C4-2B (cell line): ENCODE measurements at regions not wholly inside any gene's neighbourhood (a gene's known extent, or its start where the extent isn't known, plus 50 kb on each side); places are given as distances from the start of the nearest gene placed in this dataset.

ENCODE experiments used
- ZFX ChIP-seq: fragments of 450-650 bp; IDR thresholded peaks from 2 replicates; pipeline ENCODE4 v1.6.1; 2017
- TF ChIP-seq, protein P1 (sequence below): fragments of 450-650 bp; conservative IDR thresholded peaks from 2 replicates; pipeline ENCODE4 v1.5.1; 2017; ENCODE audit warnings: mild to moderate bottlenecking

- TF ChIP-seq, protein P1, sequence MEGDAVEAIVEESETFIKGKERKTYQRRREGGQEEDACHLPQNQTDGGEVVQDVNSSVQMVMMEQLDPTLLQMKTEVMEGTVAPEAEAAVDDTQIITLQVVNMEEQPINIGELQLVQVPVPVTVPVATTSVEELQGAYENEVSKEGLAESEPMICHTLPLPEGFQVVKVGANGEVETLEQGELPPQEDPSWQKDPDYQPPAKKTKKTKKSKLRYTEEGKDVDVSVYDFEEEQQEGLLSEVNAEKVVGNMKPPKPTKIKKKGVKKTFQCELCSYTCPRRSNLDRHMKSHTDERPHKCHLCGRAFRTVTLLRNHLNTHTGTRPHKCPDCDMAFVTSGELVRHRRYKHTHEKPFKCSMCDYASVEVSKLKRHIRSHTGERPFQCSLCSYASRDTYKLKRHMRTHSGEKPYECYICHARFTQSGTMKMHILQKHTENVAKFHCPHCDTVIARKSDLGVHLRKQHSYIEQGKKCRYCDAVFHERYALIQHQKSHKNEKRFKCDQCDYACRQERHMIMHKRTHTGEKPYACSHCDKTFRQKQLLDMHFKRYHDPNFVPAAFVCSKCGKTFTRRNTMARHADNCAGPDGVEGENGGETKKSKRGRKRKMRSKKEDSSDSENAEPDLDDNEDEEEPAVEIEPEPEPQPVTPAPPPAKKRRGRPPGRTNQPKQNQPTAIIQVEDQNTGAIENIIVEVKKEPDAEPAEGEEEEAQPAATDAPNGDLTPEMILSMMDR = no peak
- no peak for TF ChIP-seq ZFX
Observed at GRCh38 chr15:69815793-69816192, 281.9 kb downstream of the TLE3 start.
